ENCODE measurements at regions not wholly inside any gene's neighbourhood (a gene's known extent, or its start where the extent isn't known, plus 50 kb on each side); places are given as distances from the start of the nearest gene placed in this dataset.

- TF ChIP-seq CTCF (IDR thresholded peaks at IDR 0.05): no peak
Measured at GRCh38 chr2:234419726-234420125, 77.2 kb downstream of the ARL4C start.

GRCh38 chr2:234415706-234416105, 81.2 kb downstream of the ARL4C start:
- TF ChIP-seq CTCF (IDR thresholded peaks at IDR 0.05): no peak

- no peak for TF ChIP-seq CTCF (IDR thresholded peaks at IDR 0.05)
Measured at GRCh38 chr2:234414596-234414995, 82.3 kb downstream of the ARL4C start.

- no peak for TF ChIP-seq CTCF (IDR thresholded peaks at IDR 0.05)
Measured at GRCh38 chr2:234412726-234413125, 84.2 kb downstream of the ARL4C start.

GRCh38 chr2:234411793-234412192, 85.1 kb downstream of the ARL4C start:
- no peak for TF ChIP-seq CTCF (IDR thresholded peaks at IDR 0.05)

GRCh38 chr2:234410526-234410925, 86.4 kb downstream of the ARL4C start:
- TF ChIP-seq CTCF (IDR thresholded peaks at IDR 0.05): no peak

- TF ChIP-seq CTCF (IDR thresholded peaks at IDR 0.05): no peak
Measured at GRCh38 chr2:234409590-234409989, 87.3 kb downstream of the ARL4C start.

- no peak for TF ChIP-seq CTCF (IDR thresholded peaks at IDR 0.05)
Measured at GRCh38 chr2:234406085-234406484, 90.8 kb downstream of the ARL4C start.
